Activated B cell treated with CpG ODN at 0.5 μM for 24 hours (primary cell): ENCODE measurements at regions not wholly inside any gene's neighbourhood (a gene's known extent, or its start where the extent isn't known, plus 50 kb on each side); places are given as distances from the start of the nearest gene placed in this dataset.

ENCODE experiments used
- ATAC-seq: fragments of 200-7000 bp; cut with Tn5 transposase; one replicate; pipeline ENCODE4 v1.10.0; 2021; ENCODE audit warnings: low read depth, mild to moderate bottlenecking, moderate library complexity
- CTCF ChIA-PET: fragments of 350-600 bp; sonication (Branson Sonifier 250); formaldehyde crosslinking; loops from one replicate; lab custom pipeline; 2021; ENCODE audit warnings: antibody characterized with exemption; lab: Charles Lee
- POLR2A ChIA-PET: fragments of 350-600 bp; sonication (Branson Sonifier 250); formaldehyde crosslinking; loops from one replicate; lab custom pipeline; 2021; ENCODE audit warnings: antibody characterized with exemption; lab: Charles Lee
- DNase-seq: peaks from one replicate; pipeline ENCODE4 v3.0.0; 2022
- H3K27ac Mint-ChIP-seq: one replicate; pipeline ENCODE4 v1.8.0; 2020; ENCODE audit warnings: mixed read lengths
- H3K27me3 Mint-ChIP-seq: one replicate; pipeline ENCODE4 v1.8.0; 2021; ENCODE audit warnings: mixed read lengths
- H3K36me3 Mint-ChIP-seq: one replicate; pipeline ENCODE4 v1.8.0; 2021; ENCODE audit warnings: low read depth, mixed read lengths
- H3K4me1 Mint-ChIP-seq: one replicate; pipeline ENCODE4 v1.8.0; 2021; ENCODE audit warnings: mixed read lengths
- H3K4me3 Mint-ChIP-seq: one replicate; pipeline ENCODE4 v1.8.0; 2020; ENCODE audit warnings: mild to moderate bottlenecking, mixed read lengths
- H3K9me3 Mint-ChIP-seq: one replicate; pipeline ENCODE4 v1.8.0; 2020; ENCODE audit warnings: mixed read lengths
- intact Hi-C: fragments of 100-400 bp; cut with micrococcal nuclease; formaldehyde crosslinking; loops from one replicate; pipeline ENCODE4 v1.15.1; 2024
- TF ChIP-seq, protein P1 (sequence below): fragments of 200-600 bp; IDR thresholded peaks from one replicate; pipeline ENCODE4 v1.8.0; 2022; ENCODE audit warnings: antibody characterized with exemption, mild to moderate bottlenecking

DNA sequence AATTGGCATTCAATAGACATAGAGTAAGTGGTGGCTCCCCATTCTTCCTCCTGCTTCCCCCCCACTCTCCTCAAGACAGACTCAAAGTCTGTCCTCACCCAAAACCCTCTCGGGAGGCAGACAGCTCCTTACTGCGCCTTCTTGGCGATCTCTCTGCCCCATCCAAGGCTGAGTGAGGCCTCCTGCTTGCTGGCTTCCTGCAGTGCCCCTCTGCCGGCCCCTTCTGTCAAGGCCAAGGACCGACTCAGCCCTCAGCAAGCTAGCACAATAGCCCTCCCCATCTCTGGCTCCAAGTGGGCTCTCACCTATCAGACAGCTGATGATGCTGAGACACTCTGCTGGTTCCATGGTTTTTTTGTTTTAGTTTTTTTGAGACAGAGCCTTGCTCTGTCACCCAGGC lies 62.5 kb upstream of the DLK1 start:
- TF ChIP-seq, protein P1, sequence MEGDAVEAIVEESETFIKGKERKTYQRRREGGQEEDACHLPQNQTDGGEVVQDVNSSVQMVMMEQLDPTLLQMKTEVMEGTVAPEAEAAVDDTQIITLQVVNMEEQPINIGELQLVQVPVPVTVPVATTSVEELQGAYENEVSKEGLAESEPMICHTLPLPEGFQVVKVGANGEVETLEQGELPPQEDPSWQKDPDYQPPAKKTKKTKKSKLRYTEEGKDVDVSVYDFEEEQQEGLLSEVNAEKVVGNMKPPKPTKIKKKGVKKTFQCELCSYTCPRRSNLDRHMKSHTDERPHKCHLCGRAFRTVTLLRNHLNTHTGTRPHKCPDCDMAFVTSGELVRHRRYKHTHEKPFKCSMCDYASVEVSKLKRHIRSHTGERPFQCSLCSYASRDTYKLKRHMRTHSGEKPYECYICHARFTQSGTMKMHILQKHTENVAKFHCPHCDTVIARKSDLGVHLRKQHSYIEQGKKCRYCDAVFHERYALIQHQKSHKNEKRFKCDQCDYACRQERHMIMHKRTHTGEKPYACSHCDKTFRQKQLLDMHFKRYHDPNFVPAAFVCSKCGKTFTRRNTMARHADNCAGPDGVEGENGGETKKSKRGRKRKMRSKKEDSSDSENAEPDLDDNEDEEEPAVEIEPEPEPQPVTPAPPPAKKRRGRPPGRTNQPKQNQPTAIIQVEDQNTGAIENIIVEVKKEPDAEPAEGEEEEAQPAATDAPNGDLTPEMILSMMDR, result no peak
- Mint-ChIP-seq H3K4me3 (no peak overlapping the region), H3K4me1 (no peaks in the 10 kb centered on the region), H3K9me3 (no peaks in the 10 kb centered on the region), H3K27ac (no peak overlapping the region), H3K27me3 (peaks cover 6% of the 10 kb centered on the region), H3K36me3 (no peaks in the 10 kb centered on the region)
- POLR2A ChIA-PET, result no interaction called here
- intact Hi-C loops, result no loop called here
- CTCF ChIA-PET, result no interaction called here
- ATAC-seq (no peak), DNase-seq (no peak)

DNA sequence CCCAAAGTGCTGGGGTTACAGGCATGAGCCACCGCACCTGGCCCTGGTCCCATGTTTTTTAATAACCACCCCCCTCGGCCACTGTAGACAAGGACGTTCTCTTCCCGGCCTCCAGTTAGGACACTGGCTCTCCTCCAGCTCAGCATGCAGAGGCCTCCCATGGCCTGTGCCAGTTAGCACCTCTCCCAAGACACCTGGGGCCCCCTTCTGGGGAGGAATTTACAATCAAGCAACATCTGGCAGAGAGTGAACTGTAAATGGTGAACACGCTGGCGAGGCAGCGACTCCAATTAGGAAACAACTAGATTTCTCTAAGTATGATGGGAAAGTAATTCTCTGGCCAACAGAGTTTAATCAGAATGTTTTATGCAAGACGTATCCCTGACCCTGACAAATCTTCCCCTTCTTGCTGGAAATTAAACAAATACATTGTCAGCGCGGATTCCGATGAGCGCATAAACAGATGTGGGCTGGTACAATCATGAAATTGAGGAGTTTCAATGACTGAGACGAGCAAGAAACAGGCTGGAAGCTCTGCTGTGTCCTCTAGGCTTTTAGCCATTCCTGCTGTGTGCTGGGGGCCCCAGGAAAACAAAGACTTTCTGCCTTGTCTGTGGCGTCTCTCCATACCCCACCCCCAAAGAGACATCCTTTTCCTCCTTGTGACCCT lies 61.7 kb upstream of the DLK1 start:
- TF ChIP-seq, protein P1, result no peak
- Mint-ChIP-seq H3K4me3 (no peak overlapping the region), H3K4me1 (no peaks in the 10 kb centered on the region), H3K9me3 (no peaks in the 10 kb centered on the region), H3K27ac (no peak overlapping the region), H3K36me3 (no peaks in the 10 kb centered on the region), H3K27me3 (peaks cover 13% of the 10 kb centered on the region)
- CTCF ChIA-PET, result no interaction called here
- DNase-seq (no peak), ATAC-seq (no peak)
- intact Hi-C loops, result no loop called here
- POLR2A ChIA-PET, result no interaction called here

DNA sequence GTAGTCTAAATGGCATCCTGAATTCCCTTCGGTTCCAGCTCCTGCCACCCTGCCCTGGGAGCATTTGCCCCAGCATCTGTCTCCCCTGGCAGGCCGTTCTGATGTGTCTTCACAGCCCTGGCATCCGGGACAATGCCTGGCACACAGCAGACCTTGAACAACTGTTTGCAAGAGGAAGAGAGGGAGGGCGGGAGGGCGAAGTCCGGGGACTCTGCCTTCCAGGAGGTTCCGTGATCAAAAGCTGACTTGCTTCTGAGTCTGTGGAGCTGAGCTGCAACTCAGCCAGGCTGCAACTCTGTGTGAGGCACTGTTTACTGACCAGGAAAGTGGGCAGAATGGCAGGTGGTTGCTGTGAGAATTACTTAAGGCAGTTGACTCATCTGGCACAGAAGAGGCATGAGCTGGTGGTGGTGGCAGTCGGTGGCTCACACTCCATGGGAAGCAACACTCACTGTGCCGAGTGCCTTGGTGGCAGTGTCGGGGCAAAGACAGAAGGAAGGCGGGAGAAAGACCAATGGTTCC lies 61.1 kb upstream of the DLK1 start:
- ChIA-PET CTCF (no interaction called here), POLR2A (no interaction called here)
- H3K36me3 Mint-ChIP-seq, result no peaks in the 10 kb centered on the region
- H3K27ac Mint-ChIP-seq, result no peak overlapping the region
- H3K4me3 Mint-ChIP-seq, result no peak overlapping the region
- DNase-seq (no peak), ATAC-seq (no peak)
- H3K4me1 Mint-ChIP-seq, result no peaks in the 10 kb centered on the region
- TF ChIP-seq, protein P1, result no peak
- H3K9me3 Mint-ChIP-seq, result no peaks in the 10 kb centered on the region
- peaks cover 13% of the 10 kb centered on the region for H3K27me3 Mint-ChIP-seq
- intact Hi-C loops, result no loop called here

DNA sequence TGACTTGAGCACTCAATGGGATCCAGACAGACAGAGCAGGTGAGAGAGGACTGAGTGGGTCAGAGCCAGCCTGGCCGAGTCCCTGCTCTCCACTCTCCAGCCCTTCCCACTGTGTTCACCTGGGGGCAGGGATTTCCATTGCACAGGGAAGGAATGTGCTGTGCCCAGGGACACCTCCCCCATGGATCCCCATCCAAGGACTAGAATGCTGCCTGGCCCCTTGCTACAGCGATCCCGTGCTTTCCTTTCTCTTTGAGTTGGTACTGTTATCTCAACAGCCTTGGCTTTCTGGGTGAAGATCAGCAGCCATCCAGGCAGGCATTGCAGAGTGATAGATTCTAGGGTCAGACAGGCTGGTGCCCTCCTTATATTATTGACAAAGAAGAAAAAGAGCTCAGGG lies 60.3 kb upstream of the DLK1 start:
- TF ChIP-seq, protein P1, result no peak
- no peaks in the 10 kb centered on the region for H3K4me1 Mint-ChIP-seq
- CTCF ChIA-PET, result no interaction called here
- peaks cover 17% of the 10 kb centered on the region for H3K27me3 Mint-ChIP-seq
- DNase-seq (no peak), ATAC-seq (no peak)
- no peaks in the 10 kb centered on the region for H3K9me3 Mint-ChIP-seq
- no peak overlapping the region for H3K27ac Mint-ChIP-seq
- H3K4me3 Mint-ChIP-seq, result no peak overlapping the region
- H3K36me3 Mint-ChIP-seq, result no peaks in the 10 kb centered on the region
- intact Hi-C loops, result no loop called here
- POLR2A ChIA-PET, result no interaction called here

- ChIA-PET CTCF (no interaction called here), POLR2A (no interaction called here)
- DNase-seq (no peak), ATAC-seq (no peak)
- Mint-ChIP-seq H3K9me3 (no peaks in the 10 kb centered on the region), H3K27ac (no peak overlapping the region), H3K27me3 (peaks cover 17% of the 10 kb centered on the region), H3K4me3 (no peak overlapping the region), H3K36me3 (no peaks in the 10 kb centered on the region), H3K4me1 (no peaks in the 10 kb centered on the region)
- TF ChIP-seq, protein P1, result no peak
- intact Hi-C loops, result no loop called here
Measured at GRCh38 chr14:100666851-100667250, 59.8 kb upstream of the DLK1 start.
